ENCODE measurements at regions not wholly inside any gene's neighbourhood (a gene's known extent, or its start where the extent isn't known, plus 50 kb on each side); places are given as distances from the start of the nearest gene placed in this dataset.

GRCh38 chr1:168631671-168632400, 55.4 kb downstream of the XCL1 start:
- H4K20me1 ChIP-seq (ENCODE audit: control insufficient read depth, insufficient read depth, insufficient read length) = no peaks in the 10 kb centered on the region
- H2BK5ac ChIP-seq (ENCODE audit: insufficient read length, low read length) = no peak overlapping the region
- no CpG with 5 or more reads among the region's 7 CpGs for WGBS (ENCODE audit: extremely low coverage, insufficient read length, low lambda C conversion rate)
- no peaks in the 10 kb centered on the region for H3K79me2 ChIP-seq (ENCODE audit: insufficient read depth, low read length)
- Mint-ChIP-seq H3K4me3 (no peak overlapping the region), H3K4me1 (peaks cover 0 to 2% of the 10 kb centered on the region in 2 experiments; a peak in 1 of 4 replicates), H3K9me3 (no peaks in the 10 kb centered on the region), H3K27me3 (ENCODE audit: low read depth) (no peaks in the 10 kb centered on the region; the same call in 1 of the 2 replicates), H3K27ac (no peak overlapping the region), H3K36me3 (ENCODE audit: insufficient read depth in 1 of 3, low read depth in 3 of 3) (no peaks in the 10 kb centered on the region)
- H3K4me1 ChIP-seq (ENCODE audit: insufficient read depth, low read length) = no peaks in the 10 kb centered on the region
- H2BK20ac ChIP-seq (ENCODE audit: low read depth, low read length, poor library complexity, severe bottlenecking) = no peak overlapping the region
- no peaks in the 10 kb centered on the region for H3K9me3 ChIP-seq (ENCODE audit: control insufficient read depth, low read depth, low read length)
- no peak overlapping the region for H4K91ac ChIP-seq (ENCODE audit: insufficient read length, low read depth, low read length)
- no peaks in the 10 kb centered on the region for H3K23me2 ChIP-seq (ENCODE audit: insufficient read length, low read depth, low read length, poor library complexity, severe bottlenecking)
- H3K79me1 ChIP-seq (ENCODE audit: insufficient read depth, low read depth, low read length, poor library complexity, severe bottlenecking) = no peaks in the 10 kb centered on the region
- no peak overlapping the region for H4K8ac ChIP-seq (replicated peaks; ENCODE audit: insufficient read length, low read depth, low read length)
- TF ChIP-seq, protein P1, sequence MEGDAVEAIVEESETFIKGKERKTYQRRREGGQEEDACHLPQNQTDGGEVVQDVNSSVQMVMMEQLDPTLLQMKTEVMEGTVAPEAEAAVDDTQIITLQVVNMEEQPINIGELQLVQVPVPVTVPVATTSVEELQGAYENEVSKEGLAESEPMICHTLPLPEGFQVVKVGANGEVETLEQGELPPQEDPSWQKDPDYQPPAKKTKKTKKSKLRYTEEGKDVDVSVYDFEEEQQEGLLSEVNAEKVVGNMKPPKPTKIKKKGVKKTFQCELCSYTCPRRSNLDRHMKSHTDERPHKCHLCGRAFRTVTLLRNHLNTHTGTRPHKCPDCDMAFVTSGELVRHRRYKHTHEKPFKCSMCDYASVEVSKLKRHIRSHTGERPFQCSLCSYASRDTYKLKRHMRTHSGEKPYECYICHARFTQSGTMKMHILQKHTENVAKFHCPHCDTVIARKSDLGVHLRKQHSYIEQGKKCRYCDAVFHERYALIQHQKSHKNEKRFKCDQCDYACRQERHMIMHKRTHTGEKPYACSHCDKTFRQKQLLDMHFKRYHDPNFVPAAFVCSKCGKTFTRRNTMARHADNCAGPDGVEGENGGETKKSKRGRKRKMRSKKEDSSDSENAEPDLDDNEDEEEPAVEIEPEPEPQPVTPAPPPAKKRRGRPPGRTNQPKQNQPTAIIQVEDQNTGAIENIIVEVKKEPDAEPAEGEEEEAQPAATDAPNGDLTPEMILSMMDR (conservative IDR thresholded peaks at IDR 0.05) = no peak
- no peak overlapping the region for H3K27ac ChIP-seq (ENCODE audit: insufficient read length, low read depth, low read length)
- H3K18ac ChIP-seq (ENCODE audit: insufficient read length, low read depth, low read length) = no peak overlapping the region
- H3K14ac ChIP-seq (ENCODE audit: insufficient read depth, low read length) = no peak overlapping the region
- no peak overlapping the region for H3K56ac ChIP-seq (ENCODE audit: insufficient read length, low read depth, low read length)
- DNase-seq = no peak
- H2AFZ ChIP-seq (ENCODE audit: low read length) = no peak overlapping the region
- H2AK5ac ChIP-seq (ENCODE audit: insufficient read length, low read length) = no peak overlapping the region
- H3T11ph ChIP-seq (ENCODE audit: low read length) = no peak overlapping the region
- H2BK12ac ChIP-seq (ENCODE audit: insufficient read length, low read depth, low read length) = no peak overlapping the region
- no peak overlapping the region for H3K23ac ChIP-seq (ENCODE audit: insufficient read length, low read depth, low read length)
- no peak overlapping the region for H3K9ac ChIP-seq (ENCODE audit: extremely low read depth, insufficient read length, low read length)
- no peak overlapping the region for H4K5ac ChIP-seq (ENCODE audit: insufficient read length, low read depth, low read length)
- no peak overlapping the region for H2BK15ac ChIP-seq (ENCODE audit: low read depth, low read length)
- H3K4ac ChIP-seq (ENCODE audit: low read depth, low read length) = no peak overlapping the region
- H3K4me2 ChIP-seq (ENCODE audit: insufficient read depth, insufficient read length, low read length) = no peak overlapping the region
- no peaks in the 10 kb centered on the region for H3K27me3 ChIP-seq (ENCODE audit: insufficient read depth, low read length)
- no peak overlapping the region for H2BK120ac ChIP-seq (ENCODE audit: low read depth, low read length, poor library complexity, severe bottlenecking)
